Testis (tissue), 2 donors: ENCODE measurements at regions not wholly inside any gene's neighbourhood (a gene's known extent, or its start where the extent isn't known, plus 50 kb on each side); places are given as distances from the start of the nearest gene placed in this dataset.

ENCODE experiments used
- DNase-seq: peaks from one replicate; pipeline ENCODE4 v3.0.0-alpha.2; 2019
- H3K27ac ChIP-seq, 2 donors: fragments of 200-600 bp; sonication (generic); one replicate each; pipeline ENCODE4 v1.5.1; 2019
- H3K27me3 ChIP-seq: fragments of 200-600 bp; sonication (generic); one replicate; pipeline ENCODE4 v1.5.1; 2019
- H3K36me3 ChIP-seq: fragments of 200-600 bp; sonication (generic); one replicate; pipeline ENCODE4 v1.5.1; 2017; ENCODE audit warnings: low read depth; ENCODE audit errors: missing control alignments
- H3K4me1 ChIP-seq: fragments of 200-600 bp; sonication (generic); one replicate; pipeline ENCODE4 v1.5.1; 2019
- H3K4me3 ChIP-seq, 2 donors: fragments of 200-600 bp; sonication (generic); one replicate each; pipeline ENCODE4 v1.5.1; 2017 to 2019
- H3K9me3 ChIP-seq: fragments of 200-600 bp; sonication (generic); one replicate; pipeline ENCODE4 v1.5.1; 2017
- POLR2A ChIP-seq: fragments of 450-650 bp; IDR thresholded peaks from one replicate; pipeline ENCODE4 v1.6.1; 2017; ENCODE audit warnings: antibody characterized with exemption, mild to moderate bottlenecking, moderate library complexity
- WGBS, 2 donors: methylation state at CpG; one replicate each; pipeline ENCODE4 v1.1.5; 2018; 5-methylcytosine and 5-hydroxymethylcytosine counted together
- intact Hi-C: fragments of 100-400 bp; cut with DNase I; formaldehyde crosslinking; loops from one replicate; pipeline ENCODE4 v1.15.1; 2023; ENCODE audit warnings: low total_unique reads
- TF ChIP-seq, protein P1 (sequence below), 3 experiments: fragments of 450-650 bp in 2 of 3; fragments of 200-600 bp in 1 of 3; sonication (generic) in 1 of 3; IDR thresholded peaks; one replicate each; pipeline ENCODE4 v1.5.1; 2016 to 2019; ENCODE audit warnings: antibody characterized with exemption in 3 of 3, mild to moderate bottlenecking in 2 of 3, moderate library complexity in 1 of 3

DNA sequence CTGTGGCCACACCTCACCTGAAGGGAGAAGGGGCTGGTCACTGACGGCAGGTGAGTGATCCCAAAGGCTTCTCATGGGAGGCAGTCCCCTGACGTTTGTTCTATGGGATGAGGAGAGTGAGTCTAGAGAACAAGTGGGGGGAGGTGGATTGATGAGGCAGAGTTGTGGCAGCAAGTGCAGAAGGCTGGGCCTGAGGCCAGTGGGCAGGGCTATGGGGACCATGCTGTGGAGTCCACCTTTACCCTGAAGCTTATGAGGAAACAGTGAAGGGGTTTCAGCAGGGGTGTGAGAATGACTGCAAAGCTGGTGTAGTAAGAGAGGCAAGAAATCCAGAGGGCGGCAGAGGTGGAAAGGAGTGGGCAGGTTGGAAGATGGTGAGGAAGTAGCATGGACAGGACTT, 96.9 kb upstream of the PFN2 start:
- Histone ChIP-seq H3K4me3 (no peak overlapping the region), H3K4me1 (no peaks in the 10 kb centered on the region), H3K36me3 (no peaks in the 10 kb centered on the region), H3K27ac (no peak overlapping the region), H3K9me3 (no peaks in the 10 kb centered on the region), H3K27me3 (no peaks in the 10 kb centered on the region)
- DNase-seq: no peak
- 85 to 86% methylated on average over 3 of the region's 3 CpGs for WGBS, 2 donors
- intact Hi-C loops: no loop called here
- TF ChIP-seq, protein P1, sequence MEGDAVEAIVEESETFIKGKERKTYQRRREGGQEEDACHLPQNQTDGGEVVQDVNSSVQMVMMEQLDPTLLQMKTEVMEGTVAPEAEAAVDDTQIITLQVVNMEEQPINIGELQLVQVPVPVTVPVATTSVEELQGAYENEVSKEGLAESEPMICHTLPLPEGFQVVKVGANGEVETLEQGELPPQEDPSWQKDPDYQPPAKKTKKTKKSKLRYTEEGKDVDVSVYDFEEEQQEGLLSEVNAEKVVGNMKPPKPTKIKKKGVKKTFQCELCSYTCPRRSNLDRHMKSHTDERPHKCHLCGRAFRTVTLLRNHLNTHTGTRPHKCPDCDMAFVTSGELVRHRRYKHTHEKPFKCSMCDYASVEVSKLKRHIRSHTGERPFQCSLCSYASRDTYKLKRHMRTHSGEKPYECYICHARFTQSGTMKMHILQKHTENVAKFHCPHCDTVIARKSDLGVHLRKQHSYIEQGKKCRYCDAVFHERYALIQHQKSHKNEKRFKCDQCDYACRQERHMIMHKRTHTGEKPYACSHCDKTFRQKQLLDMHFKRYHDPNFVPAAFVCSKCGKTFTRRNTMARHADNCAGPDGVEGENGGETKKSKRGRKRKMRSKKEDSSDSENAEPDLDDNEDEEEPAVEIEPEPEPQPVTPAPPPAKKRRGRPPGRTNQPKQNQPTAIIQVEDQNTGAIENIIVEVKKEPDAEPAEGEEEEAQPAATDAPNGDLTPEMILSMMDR (IDR thresholded peaks at IDR 0.05): no peak
- no peak for TF ChIP-seq POLR2A

DNA sequence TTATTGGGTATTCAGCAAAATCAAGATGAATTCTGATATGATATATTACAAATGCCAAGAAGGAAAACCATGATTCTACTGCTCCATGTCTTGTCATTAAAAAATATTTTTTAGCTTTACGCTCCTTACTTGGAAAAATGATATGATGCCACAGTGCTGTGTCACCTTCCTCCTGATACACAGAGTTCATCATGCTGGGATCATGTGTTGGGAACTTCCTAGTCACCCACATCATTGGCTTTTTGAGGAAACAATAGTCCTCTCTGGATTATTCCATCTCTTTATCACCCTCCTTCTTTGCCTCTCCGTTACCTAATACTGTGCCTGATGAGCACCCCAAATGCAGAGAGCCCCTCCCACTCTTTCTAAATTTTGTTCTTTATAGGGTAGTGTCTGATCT, 94.3 kb upstream of the PFN2 start:
- no peak for DNase-seq
- H3K9me3 ChIP-seq: no peaks in the 10 kb centered on the region
- intact Hi-C loops: no loop called here
- no peaks in the 10 kb centered on the region for H3K36me3 ChIP-seq
- no peaks in the 10 kb centered on the region for H3K4me1 ChIP-seq
- 93 to 98% methylated on average over 2 of the region's 2 CpGs for WGBS, 2 donors
- no peaks in the 10 kb centered on the region for H3K27me3 ChIP-seq
- TF ChIP-seq, protein P1 (IDR thresholded peaks at IDR 0.05): no peak
- TF ChIP-seq POLR2A: no peak
- no peak overlapping the region for H3K4me3 ChIP-seq
- no peak overlapping the region for H3K27ac ChIP-seq

DNA sequence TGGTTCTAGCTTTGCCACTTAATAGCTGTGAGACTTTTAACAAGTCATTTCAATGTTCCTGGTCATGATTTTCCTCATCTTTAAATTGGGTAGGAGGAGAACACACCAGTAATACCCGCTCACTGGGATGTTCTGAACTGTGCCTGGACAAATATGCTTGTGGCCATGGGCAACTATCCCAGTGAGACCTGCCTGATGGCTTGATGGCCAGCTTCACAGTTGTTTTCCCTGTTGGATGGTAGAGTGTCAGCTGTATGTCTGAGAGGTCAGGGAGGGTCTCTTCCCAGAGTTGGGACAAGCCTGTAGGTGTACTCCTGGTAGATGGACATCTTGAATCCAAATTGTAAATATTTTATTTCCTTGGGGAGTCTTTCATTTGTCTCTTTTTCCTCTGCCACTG, 92.5 kb upstream of the PFN2 start:
- Histone ChIP-seq H3K27ac (peak overlapping the region; percentile 62 to 77), H3K4me3 (no peak overlapping the region), H3K27me3 (no peaks in the 10 kb centered on the region), H3K36me3 (no peaks in the 10 kb centered on the region), H3K4me1 (no peaks in the 10 kb centered on the region), H3K9me3 (no peaks in the 10 kb centered on the region)
- intact Hi-C loops: no loop called here
- TF ChIP-seq, protein P1 (IDR thresholded peaks at IDR 0.05): no peak
- no peak for TF ChIP-seq POLR2A
- no peak for DNase-seq
- WGBS, 2 donors: 82 to 93% methylated on average over 1 of the region's 1 CpG

DNA sequence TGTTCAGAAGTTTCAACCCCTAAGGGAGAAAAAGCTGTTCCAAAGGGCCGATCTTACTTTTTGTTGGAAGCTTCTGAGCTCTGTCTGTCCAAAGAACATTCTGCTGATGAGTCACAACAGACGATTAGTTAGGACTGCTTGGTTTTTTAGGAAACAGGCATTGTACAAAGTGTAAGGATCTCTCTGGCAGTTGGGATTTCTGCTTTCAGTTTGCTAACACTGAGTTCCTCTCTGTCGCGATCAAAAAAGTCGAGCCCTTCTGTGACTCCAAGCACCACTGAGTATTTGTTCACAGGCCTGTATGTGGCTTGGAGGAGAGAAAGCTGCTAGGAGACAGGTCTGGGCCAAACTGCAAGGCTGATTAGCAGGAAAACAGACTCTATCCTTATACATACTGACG, 91.8 kb upstream of the PFN2 start:
- H3K4me3 ChIP-seq: peak overlapping the region in 1 of 2 donors; percentile 17
- no peaks in the 10 kb centered on the region for H3K36me3 ChIP-seq
- no peaks in the 10 kb centered on the region for H3K9me3 ChIP-seq
- intact Hi-C loops: no loop called here
- H3K27ac ChIP-seq: peak overlapping the region; percentile 62 to 77
- whole genome bisulfite sequencing, 2 donors: 54 to 55% methylated on average over 6 of the region's 6 CpGs
- DNase-seq: no peak
- TF ChIP-seq POLR2A: no peak
- TF ChIP-seq, protein P1 (IDR thresholded peaks at IDR 0.05): no peak
- no peaks in the 10 kb centered on the region for H3K27me3 ChIP-seq
- no peaks in the 10 kb centered on the region for H3K4me1 ChIP-seq

DNA sequence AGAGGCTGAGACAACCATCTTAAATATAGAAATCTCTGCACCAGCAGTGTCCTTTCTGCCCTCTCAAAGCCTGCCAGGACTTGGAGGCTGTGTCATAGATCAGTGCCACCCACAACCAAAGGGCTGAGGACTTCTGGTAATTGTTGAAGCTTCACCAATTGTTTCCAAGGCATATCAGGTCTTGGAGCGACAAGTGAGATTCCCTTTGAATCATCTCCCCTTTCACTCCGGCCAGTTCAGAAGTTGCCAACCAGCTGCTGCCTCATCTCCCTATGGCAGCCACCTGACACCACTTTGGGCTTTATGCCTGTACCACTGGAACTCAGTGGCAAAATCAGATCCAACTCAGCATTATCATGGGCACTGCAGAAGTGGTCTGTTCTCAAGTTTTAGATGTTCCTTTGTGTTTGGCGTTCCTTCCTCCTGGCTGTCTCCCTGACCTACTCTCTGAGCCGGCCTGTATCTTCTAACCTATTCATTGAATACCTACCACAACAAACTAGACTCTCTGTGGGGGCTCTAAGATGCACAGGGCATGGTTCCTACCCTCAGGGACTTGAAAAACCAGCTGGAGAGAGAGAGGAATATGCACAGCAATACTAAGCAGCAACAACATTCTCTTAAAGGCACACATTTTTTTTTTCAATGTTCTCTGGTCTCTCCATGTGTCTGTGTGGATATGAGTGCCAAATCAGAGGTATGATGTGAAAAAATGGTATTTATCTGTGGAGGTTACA, 90.8 kb upstream of the PFN2 start:
- H3K36me3 ChIP-seq: no peaks in the 10 kb centered on the region
- H3K9me3 ChIP-seq: no peaks in the 10 kb centered on the region
- no peaks in the 10 kb centered on the region for H3K4me1 ChIP-seq
- TF ChIP-seq, protein P1 (IDR thresholded peaks at IDR 0.05): no peak
- no peak for TF ChIP-seq POLR2A
- H3K4me3 ChIP-seq: no peak overlapping the region
- intact Hi-C loops: no loop called here
- DNase-seq: no peak
- H3K27me3 ChIP-seq: no peaks in the 10 kb centered on the region
- WGBS, 2 donors: 72 to 77% methylated on average over 4 of the region's 4 CpGs
- no peak overlapping the region for H3K27ac ChIP-seq
